VCaP (cell line): ENCODE measurements at regions not wholly inside any gene's neighbourhood (a gene's known extent, or its start where the extent isn't known, plus 50 kb on each side); places are given as distances from the start of the nearest gene placed in this dataset.
A peak's percentile ranks its signal among the peaks of the same experiment; 100 is the strongest.

Experiments used
- H3K27ac ChIP-seq: fragments of 450-650 bp; 2 replicates; pipeline ENCODE4 v1.5.1; 2017
- CTCF ChIP-seq: fragments of 450-650 bp; conservative IDR thresholded peaks from 2 replicates; pipeline ENCODE4 v1.5.1; 2017; ENCODE audit warnings: mild to moderate bottlenecking, moderate library complexity

DNA sequence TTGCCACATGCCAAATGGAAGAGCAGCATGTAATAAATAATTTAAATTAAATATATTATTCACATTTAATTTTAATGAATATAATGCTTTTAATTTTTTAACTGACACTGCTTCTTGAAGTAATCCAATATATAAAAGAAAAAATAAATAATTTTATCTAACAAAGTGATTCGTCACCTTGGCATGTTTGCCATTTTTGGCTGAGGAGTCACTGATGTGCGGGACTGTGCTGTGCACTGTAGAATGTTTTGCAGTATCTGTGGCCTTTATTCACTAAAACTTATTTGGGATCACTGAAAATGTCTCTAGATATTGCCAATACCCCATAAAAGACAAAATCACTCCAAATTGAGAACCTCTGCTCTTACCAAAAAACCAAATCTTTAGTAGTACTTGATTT is 807.8 kb downstream of the BRINP3 start:
- no peak overlapping the region for H3K27ac ChIP-seq
- no peak for TF ChIP-seq CTCF

- TF ChIP-seq CTCF: peak; percentile 30
- no peak overlapping the region for H3K27ac ChIP-seq
These were observed 804.4 kb downstream of the BRINP3 start for GRCh38 chr1:189673217-189673616.

GRCh38 chr1:189675712-189676244 is 801.9 kb downstream of the BRINP3 start:
- no peak for TF ChIP-seq CTCF

DNA sequence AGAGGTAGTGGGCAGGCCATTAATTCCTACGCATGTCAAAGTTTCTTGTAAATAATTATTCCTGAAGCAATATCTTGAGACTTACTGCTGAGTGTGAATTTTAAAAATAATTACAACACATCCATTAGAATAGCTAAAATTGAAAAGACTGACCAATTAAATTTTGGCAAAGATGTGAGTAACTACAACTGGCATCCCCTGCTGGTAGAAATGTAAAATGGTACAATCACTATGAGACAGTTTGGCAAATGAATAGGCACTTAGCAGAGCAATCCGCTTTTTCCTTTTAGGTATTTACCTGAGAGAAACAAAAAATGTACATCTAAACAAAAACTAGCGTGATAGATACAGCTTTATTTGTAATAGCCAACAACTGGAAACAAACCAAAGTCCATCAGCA is 798.9 kb downstream of the BRINP3 start:
- H3K27ac ChIP-seq: no peak overlapping the region
- TF ChIP-seq CTCF: no peak

More at GRCh38 chr1:189675712-189676244, 801.9 kb downstream of the BRINP3 start:
- no peak overlapping the region for H3K27ac ChIP-seq

- peak overlapping the region; percentile 68 for H3K27ac ChIP-seq
- no peak for TF ChIP-seq CTCF
These were observed 796.3 kb downstream of the BRINP3 start for GRCh38 chr1:189681252-189681919.

DNA sequence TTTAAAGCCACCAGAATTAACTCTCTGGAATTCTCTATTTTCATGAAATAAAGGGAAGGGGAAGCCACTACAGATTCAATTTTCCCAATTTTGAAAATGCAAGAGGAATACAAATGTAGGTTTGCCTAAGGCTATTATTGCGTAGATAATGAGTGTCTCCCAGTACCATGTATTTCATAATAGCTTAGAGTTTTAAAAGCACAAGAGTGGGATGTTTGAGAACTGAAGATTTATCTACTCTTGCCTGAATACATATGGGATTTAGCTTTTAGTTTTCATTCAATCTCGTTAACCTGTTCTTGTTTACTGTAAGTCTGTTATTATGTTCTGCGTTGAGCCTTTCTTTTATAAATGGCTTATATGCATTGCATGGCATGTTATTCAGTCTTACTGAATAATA is 795.1 kb downstream of the BRINP3 start:
- no peak for TF ChIP-seq CTCF
- H3K27ac ChIP-seq: peak overlapping the region; percentile 68; the same call in 1 of the 2 replicates

DNA sequence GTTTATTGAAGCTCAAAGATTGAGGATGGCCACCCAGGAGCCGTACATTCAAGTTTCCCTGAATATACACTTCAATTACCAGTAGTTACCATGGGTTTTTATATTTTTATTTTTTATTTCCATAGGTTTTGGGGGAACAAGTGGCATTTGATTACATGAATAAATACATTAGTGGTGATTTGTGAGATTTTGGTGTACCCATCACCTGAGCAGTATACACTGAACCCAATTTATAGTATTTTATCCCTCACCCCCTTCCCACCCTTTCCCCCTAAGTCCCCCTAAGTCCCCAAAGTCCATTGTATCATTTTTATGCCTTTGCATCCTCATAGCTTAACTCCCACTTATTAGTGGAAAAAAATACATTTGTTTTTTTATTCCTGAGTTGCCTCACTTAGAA is 791.4 kb downstream of the BRINP3 start:
- no peak for TF ChIP-seq CTCF
- no peak overlapping the region for H3K27ac ChIP-seq
